ENCODE measurements at regions not wholly inside any gene's neighbourhood (a gene's known extent, or its start where the extent isn't known, plus 50 kb on each side); places are given as distances from the start of the nearest gene placed in this dataset.

- FAIRE-seq, result no peak
- CTCF ChIA-PET (ENCODE audit: partially characterized antibody), result no interaction called here
- H2AFZ ChIP-seq (ENCODE audit: low read length), result no peak overlapping the region
These were observed 64.1 kb upstream of the OXGR1 start for GRCh38 chr13:97058391-97058790.

More at GRCh38 chr13:97058391-97058790, 64.1 kb upstream of the OXGR1 start:
- no peak overlapping the region for H3K23ac ChIP-seq (ENCODE audit: insufficient read length)
- no peak overlapping the region for H3K9ac ChIP-seq (replicated peaks in 1 of 4; ENCODE audit: extremely low read depth in 1 of 4, low read depth in 3 of 4, low read length in 3 of 4)
- H3K4me2 ChIP-seq (ENCODE audit: insufficient read depth in 1 of 2, low read depth in 2 of 2, low read length in 2 of 2), result no peak overlapping the region
- no peaks in the 10 kb centered on the region for H3K79me1 ChIP-seq (ENCODE audit: low read depth, low read length)
- no peak overlapping the region for H3K56ac ChIP-seq (replicated peaks; ENCODE audit: insufficient read length, low read depth, low read length)
- no peaks in the 10 kb centered on the region for H4K20me1 ChIP-seq (replicated peaks in 1 of 2; ENCODE audit: control insufficient read depth in 1 of 2, insufficient read depth in 2 of 2, low read length in 2 of 2)
- DNase-seq (ENCODE audit: low read depth in 1 of 2, low spot score in 2 of 2), result no peak
- no peak overlapping the region for H2BK15ac ChIP-seq (ENCODE audit: low read length)
- no peak overlapping the region for H2AK5ac ChIP-seq (ENCODE audit: low read depth, low read length)
- 87% methylated on average over 3 of the region's 3 CpGs; no CpG with 5 or more reads in 1 of the 2 experiments for WGBS, 2 experiments (ENCODE audit: extremely low coverage in 1 of 2, insufficient coverage in 1 of 2, insufficient read length in 1 of 2, insufficient replicate concordance in 2 of 2, low coverage in 1 of 2, low lambda C conversion rate in 2 of 2, missing lambda C conversion rate in 1 of 2)
- peaks cover 6 to 7% of the 10 kb centered on the region in 2 experiments; a peak in 3 of 4 replicates for H3K9me3 ChIP-seq (ENCODE audit: insufficient read depth in 2 of 2, low read depth in 1 of 2, low read length in 1 of 2)
- no peak overlapping the region for H4K8ac ChIP-seq (ENCODE audit: extremely low read depth, insufficient read depth, low read length)
- H3K18ac ChIP-seq (ENCODE audit: extremely low read depth, low read length), result no peak overlapping the region
- TF ChIP-seq CREB1 (IDR thresholded peaks at IDR 0.05) (no peak), RFX5 (IDR thresholded peaks at IDR 0.05; ENCODE audit: borderline replicate concordance, low read depth, low read length) (no peak), SIX5 (IDR thresholded peaks at IDR 0.05; ENCODE audit: low read depth, low read length) (no peak), KDM4A (IDR thresholded peaks at IDR 0.05; ENCODE audit: low read depth, low read length, severe bottlenecking) (no peak), POLR2A (IDR thresholded peaks at IDR 0.05; ENCODE audit: control extremely low read depth in 1 of 2, low read depth in 2 of 2, low read length in 2 of 2) (no peak), CBX8 (IDR thresholded peaks at IDR 0.05; ENCODE audit: borderline replicate concordance, low read depth, low read length) (no peak), RNF2 (IDR thresholded peaks at IDR 0.05; ENCODE audit: borderline replicate concordance, low read depth, low read length, missing control alignments, poor library complexity, severe bottlenecking) (no peak), GABPA (IDR thresholded peaks at IDR 0.05; ENCODE audit: borderline replicate concordance, insufficient read depth, low read length) (no peak)
- no peak overlapping the region for H3K4ac ChIP-seq (replicated peaks; ENCODE audit: insufficient read length, low read depth, low read length)
- no peak overlapping the region for H3K14ac ChIP-seq (ENCODE audit: insufficient read length)
- no peaks in the 10 kb centered on the region for H3K27me3 ChIP-seq (replicated peaks in 1 of 4; ENCODE audit: control insufficient read depth in 3 of 4, extremely low read depth in 1 of 4, insufficient read depth in 3 of 4, low read length in 3 of 4)
- POLR2A ChIA-PET (ENCODE audit: partially characterized antibody), result no interaction called here
- no peak overlapping the region for H4K5ac ChIP-seq (ENCODE audit: insufficient read length, low read depth, low read length)
- H2BK12ac ChIP-seq (ENCODE audit: low read depth, low read length), result no peak overlapping the region
- H3K4me1 ChIP-seq (replicated peaks in 1 of 4; ENCODE audit: control insufficient read depth in 3 of 4, insufficient read depth in 4 of 4, low read length in 3 of 4), result no peaks in the 10 kb centered on the region
- no peaks in the 10 kb centered on the region for H3K23me2 ChIP-seq (ENCODE audit: low read depth, low read length)
- H3K27ac ChIP-seq (ENCODE audit: low read depth, low read length), result no peak overlapping the region
- H4K91ac ChIP-seq (replicated peaks; ENCODE audit: insufficient read length, low read length), result no peak overlapping the region
- no peaks in the 10 kb centered on the region for H3K79me2 ChIP-seq (ENCODE audit: control insufficient read depth in 1 of 2, insufficient read depth in 2 of 2, low read length in 2 of 2)
- H2BK20ac ChIP-seq (ENCODE audit: low read length), result no peak overlapping the region
- no peak overlapping the region for H3K4me3 ChIP-seq (ENCODE audit: extremely low read depth in 1 of 4, insufficient read depth in 2 of 4, low read depth in 3 of 4, low read length in 4 of 4)
- no peaks in the 10 kb centered on the region for H3K36me3 ChIP-seq (ENCODE audit: control insufficient read depth in 2 of 4, insufficient read depth in 4 of 4, low read length in 3 of 4)
- H2BK120ac ChIP-seq (replicated peaks; ENCODE audit: low read depth, low read length), result no peak overlapping the region
- no peak overlapping the region for H2BK5ac ChIP-seq (ENCODE audit: low read depth, low read length)
